Liver (tissue), 8 donors: ENCODE measurements at regions not wholly inside any gene's neighbourhood (a gene's known extent, or its start where the extent isn't known, plus 50 kb on each side); places are given as distances from the start of the nearest gene placed in this dataset.

Experiments
- DNase-seq: peaks from one replicate; pipeline ENCODE4 v3.0.0-alpha.2; 2017; ENCODE audit warnings: low spot score
- H3K27ac ChIP-seq, 2 donors: one replicate each; pipeline ENCODE4 v1.7.0; 2013; ENCODE audit warnings: inconsistent platforms in 2 of 2, low read length in 2 of 2, control low read depth in 1 of 2, low read depth in 1 of 2, mild to moderate bottlenecking in 1 of 2
- H3K27me3 ChIP-seq, 4 donors: one replicate each; pipeline versions ENCODE4 v1.6.1 to v1.7.0; 2013; ENCODE audit warnings: low read length in 3 of 4, inconsistent platforms in 1 of 4, mild to moderate bottlenecking in 1 of 4, moderate library complexity in 1 of 4; ENCODE audit not compliant: control insufficient read depth in 4 of 4, insufficient read depth in 4 of 4
- H3K36me3 ChIP-seq, 4 donors: one replicate each; pipeline versions ENCODE4 v1.6.1 to v1.7.0; 2013; ENCODE audit warnings: low read length in 3 of 4, mild to moderate bottlenecking in 3 of 4, low read depth in 1 of 4, moderate library complexity in 1 of 4; ENCODE audit not compliant: control insufficient read depth in 4 of 4, insufficient read depth in 3 of 4
- H3K4me1 ChIP-seq, 4 donors: one replicate each; pipeline versions ENCODE4 v1.6.1 to v1.7.0; 2013; ENCODE audit warnings: low read length in 3 of 4, mild to moderate bottlenecking in 3 of 4, moderate library complexity in 1 of 4; ENCODE audit not compliant: control insufficient read depth in 4 of 4, insufficient read depth in 4 of 4
- H3K4me3 ChIP-seq, 3 donors: one replicate each; pipeline versions ENCODE4 v1.6.1 to v1.7.0; 2013; ENCODE audit warnings: low read length in 3 of 3, control low read depth in 1 of 3, low read depth in 1 of 3, mild to moderate bottlenecking in 1 of 3
- H3K9ac ChIP-seq, 2 donors: one replicate each; pipeline ENCODE4 v1.7.0; 2013; ENCODE audit warnings: low read length in 2 of 2, mild to moderate bottlenecking in 2 of 2, moderate library complexity in 2 of 2, control low read depth in 1 of 2, low read depth in 1 of 2
- H3K9me3 ChIP-seq, 4 donors: one replicate each; pipeline versions ENCODE4 v1.6.1 to v1.7.0; 2013; ENCODE audit warnings: low read length in 3 of 4; ENCODE audit not compliant: control insufficient read depth in 4 of 4
- ATF3 ChIP-seq: IDR thresholded peaks from 2 replicates; pipeline ENCODE4 v1.6.1; 2016; ENCODE audit warnings: antibody characterized with exemption
- CTCF ChIP-seq: fragments of 150-350 bp; IDR thresholded peaks from 2 replicates; pipeline ENCODE4 v1.5.1; 2017; ENCODE audit warnings: improper control_type of control experiment, low read depth, low read length; ENCODE audit not compliant: missing input control
- EGR1 ChIP-seq, 2 donors: IDR thresholded peaks; 2 replicates each; pipeline ENCODE4 v1.6.1; 2016 to 2018; ENCODE audit warnings: antibody characterized with exemption in 2 of 2, low read depth in 2 of 2
- FOXA1 ChIP-seq: IDR thresholded peaks from 2 replicates; pipeline ENCODE4 v1.6.1; 2016; ENCODE audit warnings: antibody characterized with exemption
- FOXA2 ChIP-seq: IDR thresholded peaks from 2 replicates; pipeline ENCODE4 v1.6.1; 2016; ENCODE audit warnings: antibody characterized with exemption
- HNF4A ChIP-seq, 2 donors: conservative IDR thresholded peaks; 2 replicates each; pipeline ENCODE4 v1.6.1; 2016; ENCODE audit warnings: antibody characterized with exemption in 2 of 2, mild to moderate bottlenecking in 2 of 2
- HNF4G ChIP-seq: IDR thresholded peaks from 2 replicates; pipeline ENCODE4 v1.6.1; 2016; ENCODE audit warnings: antibody characterized with exemption
- JUND ChIP-seq, 2 donors: IDR thresholded peaks; 2 replicates each; pipeline ENCODE4 v1.6.1; 2016; ENCODE audit warnings: antibody characterized with exemption in 2 of 2
- MAX ChIP-seq: IDR thresholded peaks from 2 replicates; pipeline ENCODE4 v1.6.1; 2016; ENCODE audit warnings: antibody characterized with exemption
- NR2F2 ChIP-seq: IDR thresholded peaks from 2 replicates; pipeline ENCODE4 v1.6.1; 2016; ENCODE audit warnings: antibody characterized with exemption
- RAD21 ChIP-seq, 2 donors: IDR thresholded peaks; 2 replicates each; pipeline ENCODE4 v1.6.1; 2016; ENCODE audit warnings: antibody characterized with exemption in 2 of 2, mild to moderate bottlenecking in 2 of 2
- RXRA ChIP-seq, 2 donors: IDR thresholded peaks; 2 replicates each; pipeline ENCODE4 v1.6.1; 2017 to 2018; ENCODE audit warnings: antibody characterized with exemption in 2 of 2, mild to moderate bottlenecking in 1 of 2
- SP1 ChIP-seq: IDR thresholded peaks from 2 replicates; pipeline ENCODE4 v1.6.1; 2018; ENCODE audit warnings: antibody characterized with exemption, mild to moderate bottlenecking
- TAF1 ChIP-seq: conservative IDR thresholded peaks from 2 replicates; pipeline ENCODE4 v1.6.1; 2016; ENCODE audit warnings: antibody characterized with exemption, mild to moderate bottlenecking
- YY1 ChIP-seq: IDR thresholded peaks from 2 replicates; pipeline ENCODE4 v1.6.1; 2016; ENCODE audit warnings: antibody characterized with exemption, mild to moderate bottlenecking
- ZBTB33 ChIP-seq: IDR thresholded peaks from 2 replicates; pipeline ENCODE4 v1.6.1; 2016; ENCODE audit warnings: antibody characterized with exemption
- WGBS: extraction: QIAGEN DNeasy Blood & Tissue Kit; methylation state at CpG from one replicate; pipeline ENCODE4 v1.1.7; 2013; 5-methylcytosine and 5-hydroxymethylcytosine counted together
- TF ChIP-seq, protein P1 (sequence below): IDR thresholded peaks from 2 replicates; pipeline ENCODE4 v1.6.1; 2016; ENCODE audit warnings: antibody characterized with exemption, mild to moderate bottlenecking
- donor health status: healthy.
- donor health status: healthy.
- donor health status: healthy.
- donor health status: healthy.
- donor health status: healthy.

- no peak for TF ChIP-seq MAX
- TF ChIP-seq NR2F2, result no peak
- TF ChIP-seq FOXA2, result no peak
- TF ChIP-seq ZBTB33, result no peak
- no peak for TF ChIP-seq RXRA (IDR thresholded peaks at IDR 0.05)
- TF ChIP-seq TAF1, result no peak
Measured at GRCh38 chr3:24907106-24907505, 412.5 kb upstream of the THRB start (continued).

GRCh38 chr3:24911076-24911475, 416.4 kb upstream of the THRB start:
- DNase-seq, result no peak
- Histone ChIP-seq H3K4me1 (no peaks in the 10 kb centered on the region), H3K27ac (no peak overlapping the region), H3K9me3 (peaks cover 0 to 2% (median 0%) of the 10 kb centered on the region in 4 donors), H3K36me3 (no peaks in the 10 kb centered on the region), H3K9ac (no peak overlapping the region), H3K4me3 (no peak overlapping the region), H3K27me3 (no peaks in the 10 kb centered on the region)
- no peak for TF ChIP-seq RAD21 (IDR thresholded peaks at IDR 0.05)
- no peak for TF ChIP-seq MAX
- no peak for TF ChIP-seq TAF1
- TF ChIP-seq EGR1 (IDR thresholded peaks at IDR 0.05; ENCODE audit: low read depth in 2 of 2), result no peak
- no peak for TF ChIP-seq SP1
- TF ChIP-seq YY1, result no peak
- TF ChIP-seq ZBTB33, result no peak
- TF ChIP-seq HNF4A (conservative IDR thresholded peaks at IDR 0.05), result no peak
- TF ChIP-seq CTCF, result no peak
- no peak for TF ChIP-seq HNF4G
- TF ChIP-seq, protein P1, sequence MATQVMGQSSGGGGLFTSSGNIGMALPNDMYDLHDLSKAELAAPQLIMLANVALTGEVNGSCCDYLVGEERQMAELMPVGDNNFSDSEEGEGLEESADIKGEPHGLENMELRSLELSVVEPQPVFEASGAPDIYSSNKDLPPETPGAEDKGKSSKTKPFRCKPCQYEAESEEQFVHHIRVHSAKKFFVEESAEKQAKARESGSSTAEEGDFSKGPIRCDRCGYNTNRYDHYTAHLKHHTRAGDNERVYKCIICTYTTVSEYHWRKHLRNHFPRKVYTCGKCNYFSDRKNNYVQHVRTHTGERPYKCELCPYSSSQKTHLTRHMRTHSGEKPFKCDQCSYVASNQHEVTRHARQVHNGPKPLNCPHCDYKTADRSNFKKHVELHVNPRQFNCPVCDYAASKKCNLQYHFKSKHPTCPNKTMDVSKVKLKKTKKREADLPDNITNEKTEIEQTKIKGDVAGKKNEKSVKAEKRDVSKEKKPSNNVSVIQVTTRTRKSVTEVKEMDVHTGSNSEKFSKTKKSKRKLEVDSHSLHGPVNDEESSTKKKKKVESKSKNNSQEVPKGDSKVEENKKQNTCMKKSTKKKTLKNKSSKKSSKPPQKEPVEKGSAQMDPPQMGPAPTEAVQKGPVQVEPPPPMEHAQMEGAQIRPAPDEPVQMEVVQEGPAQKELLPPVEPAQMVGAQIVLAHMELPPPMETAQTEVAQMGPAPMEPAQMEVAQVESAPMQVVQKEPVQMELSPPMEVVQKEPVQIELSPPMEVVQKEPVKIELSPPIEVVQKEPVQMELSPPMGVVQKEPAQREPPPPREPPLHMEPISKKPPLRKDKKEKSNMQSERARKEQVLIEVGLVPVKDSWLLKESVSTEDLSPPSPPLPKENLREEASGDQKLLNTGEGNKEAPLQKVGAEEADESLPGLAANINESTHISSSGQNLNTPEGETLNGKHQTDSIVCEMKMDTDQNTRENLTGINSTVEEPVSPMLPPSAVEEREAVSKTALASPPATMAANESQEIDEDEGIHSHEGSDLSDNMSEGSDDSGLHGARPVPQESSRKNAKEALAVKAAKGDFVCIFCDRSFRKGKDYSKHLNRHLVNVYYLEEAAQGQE, result no peak
- TF ChIP-seq ATF3, result no peak
- TF ChIP-seq JUND (IDR thresholded peaks at IDR 0.05), result no peak
- TF ChIP-seq RXRA (IDR thresholded peaks at IDR 0.05), result no peak
- TF ChIP-seq FOXA1, result no peak
- TF ChIP-seq NR2F2, result no peak
- 59% methylated on average over 3 of the region's 3 CpGs for WGBS
